Trophoblast cell (in vitro differentiated cells and primary cell): ENCODE measurements at regions not wholly inside any gene's neighbourhood (a gene's known extent, or its start where the extent isn't known, plus 50 kb on each side); places are given as distances from the start of the nearest gene placed in this dataset.

Source experiments
- DNase-seq, 2 donors: peaks; one replicate each; pipeline ENCODE4 v3.0.0-alpha.2; 2016
- H2AFZ ChIP-seq: 2 replicates; pipeline ENCODE4 v1.6.1; 2013; ENCODE audit warnings: low read length, moderate library complexity, mild to moderate bottlenecking; ENCODE audit not compliant: insufficient read depth, poor library complexity
- H2AK5ac ChIP-seq: 2 replicates; pipeline ENCODE4 v1.6.1; 2013; ENCODE audit warnings: mild to moderate bottlenecking, low read length
- H2BK120ac ChIP-seq: 2 replicates; pipeline ENCODE4 v1.6.1; 2013; ENCODE audit warnings: low read length, mild to moderate bottlenecking, moderate library complexity; ENCODE audit not compliant: insufficient read depth, poor library complexity
- H2BK12ac ChIP-seq: 2 replicates; pipeline ENCODE4 v1.6.1; 2013; ENCODE audit warnings: mild to moderate bottlenecking, low read length, moderate library complexity
- H2BK5ac ChIP-seq: 2 replicates; pipeline ENCODE4 v1.6.1; 2013; ENCODE audit warnings: low read length, low read depth, moderate library complexity, mild to moderate bottlenecking; ENCODE audit not compliant: poor library complexity
- H3K14ac ChIP-seq: 2 replicates; pipeline ENCODE4 v1.6.1; 2013; ENCODE audit warnings: mild to moderate bottlenecking, low read length
- H3K18ac ChIP-seq: 2 replicates; pipeline ENCODE4 v1.6.1; 2013; ENCODE audit warnings: mild to moderate bottlenecking, low read length
- H3K23ac ChIP-seq: 2 replicates; pipeline ENCODE4 v1.6.1; 2013; ENCODE audit warnings: low read length
- H3K27ac ChIP-seq: 2 replicates; pipeline ENCODE4 v1.5.1; 2013; ENCODE audit warnings: low read depth, mild to moderate bottlenecking, inconsistent platforms, low read length, moderate library complexity
- H3K27me3 ChIP-seq: 2 replicates; pipeline ENCODE4 v1.6.1; 2013; ENCODE audit warnings: inconsistent platforms, mild to moderate bottlenecking, low read length, moderate library complexity; ENCODE audit not compliant: insufficient read depth
- H3K36me3 ChIP-seq, 2 experiments: 1 replicate in 1 of 2; 2 replicates in 1 of 2; pipeline ENCODE4 v1.6.1; 2013; ENCODE audit warnings: low read length in 2 of 2, mild to moderate bottlenecking in 2 of 2, moderate library complexity in 1 of 2; ENCODE audit not compliant: insufficient read depth in 2 of 2, control insufficient read depth in 1 of 2
- H3K4ac ChIP-seq: 2 replicates; pipeline ENCODE4 v1.6.1; 2013; ENCODE audit warnings: low read depth, mild to moderate bottlenecking, low read length, moderate library complexity
- H3K4me1 ChIP-seq, 2 experiments: 1 replicate in 1 of 2; 2 replicates in 1 of 2; pipeline ENCODE4 v1.6.1; 2013; ENCODE audit warnings: low read length in 2 of 2, mild to moderate bottlenecking in 2 of 2, moderate library complexity in 1 of 2; ENCODE audit not compliant: insufficient read depth in 2 of 2, control insufficient read depth in 1 of 2
- H3K4me2 ChIP-seq: 2 replicates; pipeline ENCODE4 v1.6.1; 2013; ENCODE audit warnings: inconsistent platforms, mild to moderate bottlenecking, low read length, moderate library complexity
- H3K4me3 ChIP-seq: 2 replicates; pipeline ENCODE4 v1.5.1; 2013; ENCODE audit warnings: mild to moderate bottlenecking, low read depth, low read length, inconsistent platforms
- H3K79me1 ChIP-seq: one replicate; pipeline ENCODE4 v1.6.1; 2013; ENCODE audit warnings: low read length
- H3K79me2 ChIP-seq: 2 replicates; pipeline ENCODE4 v1.6.1; 2013; ENCODE audit warnings: low read length, mild to moderate bottlenecking; ENCODE audit not compliant: control insufficient read depth, insufficient read depth, poor library complexity
- H3K9ac ChIP-seq: 2 replicates; pipeline ENCODE4 v1.6.1; 2013; ENCODE audit warnings: mild to moderate bottlenecking, low read length
- H3K9me3 ChIP-seq: 2 replicates; pipeline ENCODE4 v1.6.1; 2013; ENCODE audit warnings: low read depth, mild to moderate bottlenecking, control low read depth, inconsistent platforms, low read length; ENCODE audit not compliant: insufficient read depth
- H4K12ac ChIP-seq: 2 replicates; pipeline ENCODE4 v1.6.1; 2013; ENCODE audit warnings: low read depth, mild to moderate bottlenecking, low read length, moderate library complexity
- H4K8ac ChIP-seq: 2 replicates; pipeline ENCODE4 v1.6.1; 2013; ENCODE audit warnings: low read depth, mild to moderate bottlenecking, low read length, moderate library complexity
- H4K91ac ChIP-seq: one replicate; pipeline ENCODE4 v1.6.1; 2013; ENCODE audit warnings: low read depth, mild to moderate bottlenecking, low read length, moderate library complexity
- WGBS: extraction: QIAGEN DNeasy Blood & Tissue Kit; methylation state at CpG from one replicate; pipeline ENCODE4 v1.1.7; 2013; ENCODE audit warnings: missing lambda C conversion rate; ENCODE audit not compliant: insufficient read length, insufficient coverage; ENCODE audit errors: extremely low coverage; 5-methylcytosine and 5-hydroxymethylcytosine counted together

- Histone ChIP-seq H3K18ac (no peak overlapping the region), H2BK12ac (no peak overlapping the region), H3K14ac (no peak overlapping the region), H3K79me2 (peaks cover 3% of the 10 kb centered on the region), H3K9ac (no peak overlapping the region), H3K27ac (no peak overlapping the region), H3K23ac (no peak overlapping the region), H2BK120ac (no peak overlapping the region), H3K4ac (no peak overlapping the region), H3K36me3 (no peaks in the 10 kb centered on the region), H4K91ac (no peak overlapping the region), H3K79me1 (peaks cover 3% of the 10 kb centered on the region), H3K4me3 (no peak overlapping the region), H2AK5ac (no peak overlapping the region), H3K9me3 (no peaks in the 10 kb centered on the region), H2BK5ac (no peak overlapping the region), H2AFZ (no peak overlapping the region), H3K4me2 (no peak overlapping the region), H3K27me3 (peaks cover 11% of the 10 kb centered on the region), H3K4me1 (peaks cover 5 to 6% of the 10 kb centered on the region in 2 experiments), H4K12ac (no peak overlapping the region), H4K8ac (no peak overlapping the region)
- DNase-seq, result no peak
- no CpG with 5 or more reads among the region's 4 CpGs for WGBS
Observed at GRCh38 chr2:143935482-143935752, 584.5 kb downstream of the ZEB2 start.

GRCh38 chr2:143934626-143935481 is 585.1 kb downstream of the ZEB2 start:
- no peak overlapping the region for H2BK120ac ChIP-seq
- H4K8ac ChIP-seq, result no peak overlapping the region
- peaks cover 5 to 6% of the 10 kb centered on the region in 2 experiments for H3K4me1 ChIP-seq
- WGBS, result no CpG with 5 or more reads among the region's 10 CpGs
- no peak for DNase-seq
- no peak overlapping the region for H4K91ac ChIP-seq
- H3K27ac ChIP-seq, result no peak overlapping the region
- H3K79me1 ChIP-seq, result peaks cover 3% of the 10 kb centered on the region
- no peak overlapping the region for H3K23ac ChIP-seq
- H3K27me3 ChIP-seq, result peaks cover 11% of the 10 kb centered on the region
- H2BK5ac ChIP-seq, result no peak overlapping the region
- H2AFZ ChIP-seq, result no peak overlapping the region
- no peak overlapping the region for H2AK5ac ChIP-seq
- H3K9me3 ChIP-seq, result no peaks in the 10 kb centered on the region
- H3K4ac ChIP-seq, result no peak overlapping the region
- no peak overlapping the region for H3K4me2 ChIP-seq
- H2BK12ac ChIP-seq, result no peak overlapping the region
- peaks cover 3% of the 10 kb centered on the region for H3K79me2 ChIP-seq
- H3K14ac ChIP-seq, result no peak overlapping the region
- H3K18ac ChIP-seq, result no peak overlapping the region
- no peak overlapping the region for H4K12ac ChIP-seq
- H3K4me3 ChIP-seq, result no peak overlapping the region
- no peak overlapping the region for H3K9ac ChIP-seq
- no peaks in the 10 kb centered on the region for H3K36me3 ChIP-seq

GRCh38 chr2:143933946-143934569 is 585.9 kb downstream of the ZEB2 start:
- Histone ChIP-seq H3K23ac (no peak overlapping the region), H3K79me1 (peaks cover 3% of the 10 kb centered on the region), H3K36me3 (no peaks in the 10 kb centered on the region), H3K4me2 (no peak overlapping the region), H2BK5ac (no peak overlapping the region), H3K14ac (no peak overlapping the region), H4K12ac (no peak overlapping the region), H3K27me3 (peaks cover 11% of the 10 kb centered on the region), H4K91ac (no peak overlapping the region), H3K79me2 (peaks cover 3% of the 10 kb centered on the region), H2BK12ac (no peak overlapping the region), H3K9me3 (no peaks in the 10 kb centered on the region), H3K4ac (no peak overlapping the region), H4K8ac (no peak overlapping the region), H3K27ac (no peak overlapping the region), H2AFZ (no peak overlapping the region), H2BK120ac (no peak overlapping the region), H3K9ac (no peak overlapping the region), H2AK5ac (no peak overlapping the region), H3K4me1 (peaks cover 5 to 6% of the 10 kb centered on the region in 2 experiments), H3K18ac (no peak overlapping the region), H3K4me3 (no peak overlapping the region)
- no peak for DNase-seq

- H2BK5ac ChIP-seq, result no peak overlapping the region
- no peak overlapping the region for H2AK5ac ChIP-seq
- no peak overlapping the region for H3K4me2 ChIP-seq
- H3K9ac ChIP-seq, result no peak overlapping the region
- H3K27ac ChIP-seq, result no peak overlapping the region
- H2BK12ac ChIP-seq, result no peak overlapping the region
- no peaks in the 10 kb centered on the region for H3K79me1 ChIP-seq
- no peak overlapping the region for H4K8ac ChIP-seq
- no peaks in the 10 kb centered on the region for H3K36me3 ChIP-seq
- no peak overlapping the region for H2AFZ ChIP-seq
- peak; percentile 57 to 77 for DNase-seq
- H3K79me2 ChIP-seq, result no peaks in the 10 kb centered on the region
- H4K91ac ChIP-seq, result no peak overlapping the region
- no peak overlapping the region for H3K4me3 ChIP-seq
- no peak overlapping the region for H3K23ac ChIP-seq
- H2BK120ac ChIP-seq, result no peak overlapping the region
- no CpG with 5 or more reads among the region's 2 CpGs for WGBS
- no peaks in the 10 kb centered on the region for H3K27me3 ChIP-seq
- H4K12ac ChIP-seq, result no peak overlapping the region
- no peaks in the 10 kb centered on the region for H3K4me1 ChIP-seq
- no peaks in the 10 kb centered on the region for H3K9me3 ChIP-seq
- H3K14ac ChIP-seq, result no peak overlapping the region
- H3K18ac ChIP-seq, result no peak overlapping the region
- H3K4ac ChIP-seq, result no peak overlapping the region
Observed at GRCh38 chr2:143930891-143931290, 589.0 kb downstream of the ZEB2 start.
